ENCODE measurements at regions not wholly inside any gene's neighbourhood (a gene's known extent, or its start where the extent isn't known, plus 50 kb on each side); places are given as distances from the start of the nearest gene placed in this dataset.

DNA sequence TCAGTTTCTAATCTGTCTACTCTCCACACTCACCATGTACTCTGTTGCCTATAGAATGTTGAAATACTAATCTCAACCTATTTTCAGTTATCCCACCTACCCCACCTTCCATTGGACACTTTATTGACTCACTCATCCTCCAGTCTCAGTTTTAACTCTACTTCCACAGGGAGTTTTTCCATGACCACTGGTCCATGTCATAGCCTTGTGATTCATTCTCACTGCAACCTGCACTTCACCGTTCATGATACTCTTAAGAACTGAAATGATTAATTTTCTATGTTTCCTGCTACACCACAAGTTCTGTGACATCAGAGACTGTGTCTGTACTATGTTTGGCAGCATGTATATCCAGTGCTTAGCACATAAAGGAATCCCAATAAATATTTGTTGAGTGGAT, 122.8 kb upstream of the HSF2 start:
- no peak for TF ChIP-seq POLR2A (IDR thresholded peaks at IDR 0.05)
- TF ChIP-seq, protein P1, sequence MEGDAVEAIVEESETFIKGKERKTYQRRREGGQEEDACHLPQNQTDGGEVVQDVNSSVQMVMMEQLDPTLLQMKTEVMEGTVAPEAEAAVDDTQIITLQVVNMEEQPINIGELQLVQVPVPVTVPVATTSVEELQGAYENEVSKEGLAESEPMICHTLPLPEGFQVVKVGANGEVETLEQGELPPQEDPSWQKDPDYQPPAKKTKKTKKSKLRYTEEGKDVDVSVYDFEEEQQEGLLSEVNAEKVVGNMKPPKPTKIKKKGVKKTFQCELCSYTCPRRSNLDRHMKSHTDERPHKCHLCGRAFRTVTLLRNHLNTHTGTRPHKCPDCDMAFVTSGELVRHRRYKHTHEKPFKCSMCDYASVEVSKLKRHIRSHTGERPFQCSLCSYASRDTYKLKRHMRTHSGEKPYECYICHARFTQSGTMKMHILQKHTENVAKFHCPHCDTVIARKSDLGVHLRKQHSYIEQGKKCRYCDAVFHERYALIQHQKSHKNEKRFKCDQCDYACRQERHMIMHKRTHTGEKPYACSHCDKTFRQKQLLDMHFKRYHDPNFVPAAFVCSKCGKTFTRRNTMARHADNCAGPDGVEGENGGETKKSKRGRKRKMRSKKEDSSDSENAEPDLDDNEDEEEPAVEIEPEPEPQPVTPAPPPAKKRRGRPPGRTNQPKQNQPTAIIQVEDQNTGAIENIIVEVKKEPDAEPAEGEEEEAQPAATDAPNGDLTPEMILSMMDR (IDR thresholded peaks at IDR 0.05), result no peak

Measured in ovary (tissue), 3 donors.